CD8-positive, alpha-beta memory T cell (primary cell): ENCODE measurements at regions not wholly inside any gene's neighbourhood (a gene's known extent, or its start where the extent isn't known, plus 50 kb on each side); places are given as distances from the start of the nearest gene placed in this dataset.

Source experiments
- CTCF ChIA-PET: fragments of 350-600 bp; sonication (Branson Sonifier 250); formaldehyde crosslinking; loops from one replicate; lab custom pipeline; 2021; ENCODE audit warnings: antibody characterized with exemption; lab: Charles Lee
- POLR2A ChIA-PET: fragments of 350-600 bp; sonication (Branson Sonifier 250); formaldehyde crosslinking; loops from one replicate; lab custom pipeline; 2021; ENCODE audit warnings: antibody characterized with exemption; lab: Charles Lee
- DNase-seq, 5 donors: peaks; one replicate each; pipeline versions ENCODE4 v3.0.0 to v3.0.0-alpha.2; 2020 to 2022; ENCODE audit warnings: mixed read lengths in 1 of 5
- H3K27ac ChIP-seq: one replicate; pipeline ENCODE4 v1.7.0; 2013; ENCODE audit warnings: low read depth, mild to moderate bottlenecking, low read length, moderate library complexity
- H3K27me3 ChIP-seq: 2 replicates; pipeline ENCODE4 v1.7.0; 2013; ENCODE audit warnings: low read length, mild to moderate bottlenecking; ENCODE audit not compliant: insufficient read depth, poor library complexity, severe bottlenecking
- H3K36me3 ChIP-seq: 2 replicates; pipeline ENCODE4 v1.7.0; 2013; ENCODE audit warnings: mild to moderate bottlenecking, low read length, moderate library complexity; ENCODE audit not compliant: insufficient read depth
- H3K4me1 ChIP-seq: 2 replicates; pipeline ENCODE4 v1.7.0; 2013; ENCODE audit warnings: mild to moderate bottlenecking, low read length, moderate library complexity; ENCODE audit not compliant: insufficient read depth
- H3K4me3 ChIP-seq: 2 replicates; pipeline ENCODE4 v1.7.0; 2013; ENCODE audit warnings: mild to moderate bottlenecking, low read length
- H3K9me3 ChIP-seq: 2 replicates; pipeline ENCODE4 v1.7.0; 2013; ENCODE audit warnings: mild to moderate bottlenecking, low read length
- H3K27ac Mint-ChIP-seq, 8 donors: one replicate each; pipeline ENCODE4 v1.8.0; 2020 to 2021; ENCODE audit warnings: mixed read lengths in 8 of 8, mild to moderate bottlenecking in 6 of 8, inconsistent platforms in 3 of 8, moderate library complexity in 3 of 8
- H3K27me3 Mint-ChIP-seq, 2 donors: one replicate each; pipeline ENCODE4 v1.8.0; 2020 to 2021; ENCODE audit warnings: mixed read lengths in 2 of 2, mild to moderate bottlenecking in 1 of 2, moderate library complexity in 1 of 2
- H3K36me3 Mint-ChIP-seq, 3 donors: one replicate each; pipeline ENCODE4 v1.8.0; 2020 to 2021; ENCODE audit warnings: mixed read lengths in 3 of 3, inconsistent platforms in 1 of 3, mild to moderate bottlenecking in 1 of 3
- H3K4me1 Mint-ChIP-seq, 3 donors: one replicate each; pipeline ENCODE4 v1.8.0; 2020 to 2021; ENCODE audit warnings: mixed read lengths in 3 of 3, inconsistent platforms in 1 of 3, mild to moderate bottlenecking in 1 of 3
- H3K4me3 Mint-ChIP-seq, 7 donors: one replicate each; pipeline ENCODE4 v1.8.0; 2020 to 2021; ENCODE audit warnings: mixed read lengths in 7 of 7, mild to moderate bottlenecking in 6 of 7, moderate library complexity in 4 of 7, inconsistent platforms in 2 of 7
- H3K9me3 Mint-ChIP-seq, 5 donors: one replicate each; pipeline ENCODE4 v1.8.0; 2020 to 2022; ENCODE audit warnings: mixed read lengths in 5 of 5, mild to moderate bottlenecking in 3 of 5, moderate library complexity in 2 of 5, inconsistent platforms in 1 of 5

DNA sequence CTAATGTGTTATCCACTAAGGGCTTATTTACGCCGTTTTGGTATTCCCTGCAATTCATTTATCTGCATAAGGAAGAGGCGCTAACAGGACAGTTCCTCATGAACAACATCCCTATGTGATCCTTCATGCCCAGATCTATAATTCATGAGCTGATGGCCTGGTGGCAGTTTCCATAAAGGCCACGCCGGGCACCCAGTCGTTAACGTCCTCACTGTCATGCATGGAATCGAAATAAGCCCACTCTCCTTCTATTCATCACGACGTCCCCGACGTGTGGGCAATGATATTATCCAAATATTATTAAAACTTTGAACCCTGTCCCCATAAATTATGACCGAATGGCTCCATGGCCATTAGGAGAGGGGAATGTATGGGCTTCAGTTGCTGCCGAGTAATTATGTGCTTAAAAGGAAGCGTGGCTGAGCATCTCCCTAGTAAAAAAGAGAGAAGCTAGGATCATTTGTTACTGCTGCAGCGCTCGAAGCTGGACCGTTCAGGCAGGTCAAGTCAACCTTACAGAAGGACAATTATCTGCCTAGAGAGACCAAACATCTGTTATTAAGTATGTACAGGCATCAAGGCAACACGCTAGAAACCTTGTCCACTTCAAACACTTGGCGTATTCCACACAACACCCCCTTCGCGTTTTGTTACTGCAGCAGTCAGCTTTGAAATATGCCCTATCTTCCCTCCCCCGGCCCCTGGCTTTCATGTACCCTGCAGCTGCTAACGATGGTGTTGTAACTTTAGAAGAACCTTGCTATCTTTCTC is 94.0 kb upstream of the SALL1 start:
- Mint-ChIP-seq H3K36me3 (no peaks in the 10 kb centered on the region), H3K9me3 (peaks cover 7 to 16% (median 8%) of the 10 kb centered on the region in 5 donors), H3K27me3 (no peaks in the 10 kb centered on the region), H3K4me3 (no peak overlapping the region), H3K4me1 (no peaks in the 10 kb centered on the region), H3K27ac (no peak overlapping the region)
- no peaks in the 10 kb centered on the region for H3K27me3 ChIP-seq
- no peak for DNase-seq
- no peak overlapping the region for H3K27ac ChIP-seq
- H3K4me3 ChIP-seq: no peak overlapping the region
- POLR2A ChIA-PET: no interaction called here
- H3K36me3 ChIP-seq: no peaks in the 10 kb centered on the region
- CTCF ChIA-PET: no interaction called here
- no peaks in the 10 kb centered on the region for H3K9me3 ChIP-seq
- H3K4me1 ChIP-seq: no peaks in the 10 kb centered on the region

DNA sequence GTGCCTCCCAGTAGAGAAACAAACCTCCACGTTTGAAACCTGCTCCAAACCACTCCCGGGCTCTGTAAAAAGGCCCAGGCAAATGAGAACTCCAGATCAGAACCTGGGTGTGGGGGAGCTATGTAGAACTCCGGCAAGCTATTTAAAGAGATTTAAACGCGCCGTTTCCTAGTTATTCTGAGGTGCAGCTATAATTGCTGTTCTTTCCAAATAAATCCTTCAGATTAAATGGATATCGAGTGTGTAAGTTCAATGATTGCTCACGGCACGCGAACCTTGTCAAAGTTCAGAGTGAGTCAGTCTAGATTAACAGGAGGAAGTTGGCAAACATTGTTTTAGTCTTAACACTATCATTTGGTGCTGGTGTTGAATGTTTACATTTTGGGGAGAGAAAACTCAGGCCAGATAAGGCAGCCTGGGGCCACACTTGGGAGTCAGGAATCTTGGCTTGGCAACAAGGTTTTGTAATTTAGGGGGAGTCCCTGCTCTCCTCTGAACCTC is 92.9 kb upstream of the SALL1 start:
- Histone ChIP-seq H3K4me1 (no peaks in the 10 kb centered on the region), H3K27ac (no peak overlapping the region), H3K4me3 (no peak overlapping the region), H3K27me3 (no peaks in the 10 kb centered on the region), H3K36me3 (no peaks in the 10 kb centered on the region), H3K9me3 (no peaks in the 10 kb centered on the region)
- no peaks in the 10 kb centered on the region for H3K4me1 Mint-ChIP-seq
- CTCF ChIA-PET: no interaction called here
- no peak overlapping the region for H3K4me3 Mint-ChIP-seq
- H3K36me3 Mint-ChIP-seq: no peaks in the 10 kb centered on the region
- POLR2A ChIA-PET: no interaction called here
- H3K9me3 Mint-ChIP-seq: peaks cover 7 to 16% (median 12%) of the 10 kb centered on the region in 5 donors
- H3K27me3 Mint-ChIP-seq: no peaks in the 10 kb centered on the region
- DNase-seq: no peak
- no peak overlapping the region for H3K27ac Mint-ChIP-seq

GRCh38 chr16:51242296-51242994 is 91.4 kb upstream of the SALL1 start:
- POLR2A ChIA-PET: no interaction called here
- no peak overlapping the region for H3K4me3 Mint-ChIP-seq
- H3K27ac ChIP-seq: no peak overlapping the region

GRCh38 chr16:51239196-51239595 is 88.1 kb upstream of the SALL1 start:
- Mint-ChIP-seq H3K4me1 (no peaks in the 10 kb centered on the region), H3K4me3 (no peak overlapping the region), H3K36me3 (no peaks in the 10 kb centered on the region), H3K27me3 (no peaks in the 10 kb centered on the region), H3K9me3 (peaks cover 3 to 14% (median 7%) of the 10 kb centered on the region in 5 donors), H3K27ac (no peak overlapping the region)
- no peak overlapping the region for H3K27ac ChIP-seq
- H3K4me3 ChIP-seq: no peak overlapping the region
- H3K36me3 ChIP-seq: no peaks in the 10 kb centered on the region
- CTCF ChIA-PET: no interaction called here
- POLR2A ChIA-PET: no interaction called here
- no peak for DNase-seq
- no peaks in the 10 kb centered on the region for H3K4me1 ChIP-seq
- H3K9me3 ChIP-seq: no peaks in the 10 kb centered on the region
- H3K27me3 ChIP-seq: no peaks in the 10 kb centered on the region

More at GRCh38 chr16:51242296-51242994, 91.4 kb upstream of the SALL1 start:
- Mint-ChIP-seq H3K27ac (no peak overlapping the region), H3K9me3 (peaks cover 7 to 16% (median 12%) of the 10 kb centered on the region in 5 donors), H3K36me3 (no peaks in the 10 kb centered on the region), H3K4me1 (no peaks in the 10 kb centered on the region), H3K27me3 (no peaks in the 10 kb centered on the region)
- H3K4me3 ChIP-seq: no peak overlapping the region
- H3K4me1 ChIP-seq: no peaks in the 10 kb centered on the region
- no peaks in the 10 kb centered on the region for H3K27me3 ChIP-seq
- H3K9me3 ChIP-seq: no peaks in the 10 kb centered on the region
- DNase-seq: no peak
- CTCF ChIA-PET: no interaction called here
- H3K36me3 ChIP-seq: no peaks in the 10 kb centered on the region

- no peaks in the 10 kb centered on the region for H3K27me3 ChIP-seq
These were observed 86.8 kb upstream of the SALL1 start for GRCh38 chr16:51237861-51238378.

DNA sequence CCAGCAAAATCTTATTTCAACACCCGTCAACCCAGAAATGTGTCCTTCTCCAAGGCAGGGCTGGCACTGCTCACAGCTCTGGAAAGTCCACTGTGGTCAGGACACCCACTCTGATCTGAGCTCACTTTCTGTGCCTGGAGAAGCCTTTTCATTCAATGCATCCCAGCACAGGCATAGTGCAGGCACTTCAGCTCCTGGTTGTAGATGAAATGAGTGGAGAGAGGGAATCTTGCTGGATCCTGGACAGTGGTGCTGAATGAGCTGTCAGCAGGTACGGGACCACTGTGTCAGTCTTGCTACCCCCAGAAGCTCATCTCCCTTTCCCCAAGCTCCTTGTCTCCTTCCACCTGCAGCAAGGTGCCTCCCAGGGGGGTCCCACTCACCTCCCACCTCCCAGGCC is 86.1 kb upstream of the SALL1 start:
- Mint-ChIP-seq H3K36me3 (no peaks in the 10 kb centered on the region), H3K4me1 (no peaks in the 10 kb centered on the region), H3K9me3 (peaks cover 0 to 12% (median 7%) of the 10 kb centered on the region in 5 donors), H3K27me3 (no peaks in the 10 kb centered on the region), H3K27ac (no peak overlapping the region), H3K4me3 (no peak overlapping the region)
- POLR2A ChIA-PET: no interaction called here
- Histone ChIP-seq H3K27ac (no peak overlapping the region), H3K4me1 (no peaks in the 10 kb centered on the region), H3K9me3 (no peaks in the 10 kb centered on the region), H3K36me3 (no peaks in the 10 kb centered on the region), H3K4me3 (no peak overlapping the region), H3K27me3 (no peaks in the 10 kb centered on the region)
- no peak for DNase-seq
- CTCF ChIA-PET: no interaction called here

More at GRCh38 chr16:51237861-51238378, 86.8 kb upstream of the SALL1 start:
- Mint-ChIP-seq H3K4me3 (no peak overlapping the region), H3K4me1 (no peaks in the 10 kb centered on the region), H3K9me3 (peaks cover 0 to 12% (median 7%) of the 10 kb centered on the region in 5 donors), H3K27me3 (no peaks in the 10 kb centered on the region), H3K36me3 (no peaks in the 10 kb centered on the region), H3K27ac (no peak overlapping the region)
- ChIA-PET POLR2A (no interaction called here), CTCF (no interaction called here)
- Histone ChIP-seq H3K36me3 (no peaks in the 10 kb centered on the region), H3K27ac (no peak overlapping the region), H3K9me3 (no peaks in the 10 kb centered on the region), H3K4me3 (no peak overlapping the region), H3K4me1 (no peaks in the 10 kb centered on the region)
- no peak for DNase-seq

DNA sequence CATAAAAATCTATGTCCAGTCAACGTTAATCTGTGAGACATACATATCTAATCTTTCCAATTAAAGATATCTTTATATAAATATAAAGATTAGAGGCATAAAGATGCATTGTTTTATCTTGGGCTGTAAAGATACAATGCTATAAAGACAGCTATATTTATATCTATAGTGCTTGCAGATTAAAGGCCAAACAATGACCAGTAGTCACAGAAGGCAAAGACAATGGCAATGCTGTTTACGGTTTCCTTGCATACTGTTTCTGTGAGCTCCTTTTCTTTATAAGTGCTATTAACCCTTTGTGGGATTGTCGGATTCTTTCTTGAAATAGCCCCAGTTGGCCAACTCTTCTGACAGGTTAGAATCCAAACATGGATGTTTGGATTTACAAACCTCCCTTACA is 85.5 kb upstream of the SALL1 start:
- H3K9me3 Mint-ChIP-seq: peaks cover 0 to 7% (median 6%) of the 10 kb centered on the region in 5 donors
- no peak overlapping the region for H3K27ac Mint-ChIP-seq
- no peaks in the 10 kb centered on the region for H3K36me3 ChIP-seq
- no peaks in the 10 kb centered on the region for H3K4me1 Mint-ChIP-seq
- DNase-seq: no peak
- no peak overlapping the region for H3K27ac ChIP-seq
- no peaks in the 10 kb centered on the region for H3K27me3 ChIP-seq
- no peaks in the 10 kb centered on the region for H3K4me1 ChIP-seq
- H3K36me3 Mint-ChIP-seq: no peaks in the 10 kb centered on the region
- H3K4me3 Mint-ChIP-seq: no peak overlapping the region
- H3K4me3 ChIP-seq: no peak overlapping the region
- no peaks in the 10 kb centered on the region for H3K27me3 Mint-ChIP-seq
- ChIA-PET CTCF (no interaction called here), POLR2A (no interaction called here)
- no peaks in the 10 kb centered on the region for H3K9me3 ChIP-seq

- ChIA-PET CTCF (no interaction called here), POLR2A (no interaction called here)
These were observed 80.6 kb upstream of the SALL1 start for GRCh38 chr16:51231702-51232101.

More at GRCh38 chr16:51231702-51232101, 80.6 kb upstream of the SALL1 start:
- H3K9me3 ChIP-seq: no peaks in the 10 kb centered on the region
- Mint-ChIP-seq H3K4me3 (no peak overlapping the region), H3K4me1 (no peaks in the 10 kb centered on the region), H3K9me3 (peaks cover 0 to 8% (median 5%) of the 10 kb centered on the region in 5 donors), H3K27ac (peak overlapping the region in 1 of 8 donors; percentile 29), H3K27me3 (no peaks in the 10 kb centered on the region), H3K36me3 (no peaks in the 10 kb centered on the region)
- no peaks in the 10 kb centered on the region for H3K27me3 ChIP-seq
- H3K4me1 ChIP-seq: no peaks in the 10 kb centered on the region
- H3K27ac ChIP-seq: no peak overlapping the region
- DNase-seq: no peak
- no peaks in the 10 kb centered on the region for H3K36me3 ChIP-seq
- no peak overlapping the region for H3K4me3 ChIP-seq
